ENCODE measurements at regions not wholly inside any gene's neighbourhood (a gene's known extent, or its start where the extent isn't known, plus 50 kb on each side); places are given as distances from the start of the nearest gene placed in this dataset.

DNA sequence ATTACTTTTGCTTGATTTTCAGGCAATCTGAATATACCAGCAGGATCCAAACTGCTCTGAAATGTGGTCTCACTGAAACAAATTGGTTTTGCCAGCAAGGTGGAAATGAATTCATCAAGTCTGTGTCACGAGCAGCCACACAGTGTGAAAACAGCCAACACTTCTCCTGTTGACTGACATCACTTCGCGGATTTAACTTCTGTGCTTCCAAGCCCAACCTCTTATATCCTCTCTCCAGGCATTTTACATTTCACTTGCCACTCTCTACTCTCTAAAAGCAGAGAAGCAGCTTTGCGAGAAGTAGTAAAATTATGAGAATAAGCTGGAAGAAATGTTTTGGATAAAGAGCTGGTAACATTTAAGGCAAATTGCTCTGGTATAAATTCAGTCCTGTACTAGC, 106.1 kb upstream of the FRG1 start:
- DNase-seq = peak in 1 of 5 donors; percentile 30
- Histone ChIP-seq H3K36me3 (ENCODE audit: control insufficient read depth in 2 of 3, insufficient read depth in 3 of 3, low read length in 3 of 3) (no peaks in the 10 kb centered on the region), H3K9me3 (ENCODE audit: control insufficient read depth in 2 of 3, insufficient read depth in 1 of 3, low read length in 3 of 3) (no peaks in the 10 kb centered on the region), H3K4me1 (ENCODE audit: control insufficient read depth in 2 of 3, insufficient read depth in 2 of 3, low read depth in 1 of 3, low read length in 3 of 3) (no peaks in the 10 kb centered on the region), H3K4me3 (ENCODE audit: low read length in 3 of 3) (no peak overlapping the region), H3K9ac (ENCODE audit: low read length in 3 of 3) (no peak overlapping the region), H3K27me3 (ENCODE audit: control insufficient read depth, insufficient read depth, low read length) (no peaks in the 10 kb centered on the region), H3K27ac (ENCODE audit: low read depth in 2 of 2, low read length in 2 of 2) (no peak overlapping the region)
- TF ChIP-seq, protein P1, sequence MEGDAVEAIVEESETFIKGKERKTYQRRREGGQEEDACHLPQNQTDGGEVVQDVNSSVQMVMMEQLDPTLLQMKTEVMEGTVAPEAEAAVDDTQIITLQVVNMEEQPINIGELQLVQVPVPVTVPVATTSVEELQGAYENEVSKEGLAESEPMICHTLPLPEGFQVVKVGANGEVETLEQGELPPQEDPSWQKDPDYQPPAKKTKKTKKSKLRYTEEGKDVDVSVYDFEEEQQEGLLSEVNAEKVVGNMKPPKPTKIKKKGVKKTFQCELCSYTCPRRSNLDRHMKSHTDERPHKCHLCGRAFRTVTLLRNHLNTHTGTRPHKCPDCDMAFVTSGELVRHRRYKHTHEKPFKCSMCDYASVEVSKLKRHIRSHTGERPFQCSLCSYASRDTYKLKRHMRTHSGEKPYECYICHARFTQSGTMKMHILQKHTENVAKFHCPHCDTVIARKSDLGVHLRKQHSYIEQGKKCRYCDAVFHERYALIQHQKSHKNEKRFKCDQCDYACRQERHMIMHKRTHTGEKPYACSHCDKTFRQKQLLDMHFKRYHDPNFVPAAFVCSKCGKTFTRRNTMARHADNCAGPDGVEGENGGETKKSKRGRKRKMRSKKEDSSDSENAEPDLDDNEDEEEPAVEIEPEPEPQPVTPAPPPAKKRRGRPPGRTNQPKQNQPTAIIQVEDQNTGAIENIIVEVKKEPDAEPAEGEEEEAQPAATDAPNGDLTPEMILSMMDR (IDR thresholded peaks at IDR 0.05; ENCODE audit: borderline replicate concordance, extremely low read depth, insufficient read depth) = no peak
- FAIRE-seq = no peak
- intact Hi-C loops (cut with DNase I) = no loop called here

DNA sequence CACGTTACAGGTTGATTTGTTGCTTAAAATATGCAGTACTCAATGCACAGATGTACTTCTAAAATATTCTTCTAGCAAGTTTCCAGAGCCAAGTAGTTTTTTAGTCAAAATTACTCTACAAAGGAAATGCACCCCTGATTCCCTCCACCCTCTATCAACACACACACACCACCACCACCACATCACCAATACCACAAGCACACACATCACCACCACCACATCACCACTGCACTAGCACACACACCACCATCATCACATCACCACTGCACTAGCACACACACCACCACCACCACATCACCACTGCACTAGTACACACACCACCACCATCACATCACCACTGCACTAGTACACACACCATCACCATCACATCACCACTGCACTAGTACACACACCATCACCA, 105.2 kb upstream of the FRG1 start:
- TF ChIP-seq, protein P1 (IDR thresholded peaks at IDR 0.05; ENCODE audit: borderline replicate concordance, extremely low read depth, insufficient read depth) = no peak
- no peak overlapping the region for H3K27ac ChIP-seq (ENCODE audit: low read depth in 2 of 2, low read length in 2 of 2)
- H3K36me3 ChIP-seq (ENCODE audit: control insufficient read depth in 2 of 3, insufficient read depth in 3 of 3, low read length in 3 of 3) = no peaks in the 10 kb centered on the region
- DNase-seq = no peak
- no peak for FAIRE-seq
- no peaks in the 10 kb centered on the region for H3K27me3 ChIP-seq (ENCODE audit: control insufficient read depth, insufficient read depth, low read length)
- no peak overlapping the region for H3K9ac ChIP-seq (ENCODE audit: low read length in 3 of 3)
- H3K9me3 ChIP-seq (ENCODE audit: control insufficient read depth in 2 of 3, insufficient read depth in 1 of 3, low read length in 3 of 3) = no peaks in the 10 kb centered on the region
- H3K4me3 ChIP-seq (ENCODE audit: low read length in 3 of 3) = peak overlapping the region in 1 of 3 donors; percentile 47
- no peaks in the 10 kb centered on the region for H3K4me1 ChIP-seq (ENCODE audit: control insufficient read depth in 2 of 3, insufficient read depth in 2 of 3, low read depth in 1 of 3, low read length in 3 of 3)
- intact Hi-C loops (cut with DNase I) = no loop called here

DNA sequence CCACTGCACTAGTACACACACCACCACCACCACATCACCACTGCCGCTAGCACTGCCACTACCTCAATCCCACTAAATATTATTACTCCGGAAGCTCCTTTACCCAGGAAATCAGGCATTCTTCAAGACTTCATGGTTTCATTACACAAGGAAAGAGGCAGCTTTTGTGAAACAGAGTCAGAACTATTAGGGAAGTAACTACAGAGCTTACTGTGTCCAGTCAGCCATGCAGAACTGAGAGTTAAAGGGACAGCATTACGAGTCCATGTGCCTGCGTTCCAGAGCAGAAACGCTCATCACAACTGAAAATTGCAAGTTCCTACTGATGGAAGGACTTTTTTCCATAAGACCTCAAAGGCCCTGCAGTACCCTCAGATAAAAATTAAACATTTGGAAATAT, 103.2 kb upstream of the FRG1 start:
- H3K27ac ChIP-seq (ENCODE audit: low read depth in 2 of 2, low read length in 2 of 2) = no peak overlapping the region
- TF ChIP-seq, protein P1 (IDR thresholded peaks at IDR 0.05; ENCODE audit: borderline replicate concordance, extremely low read depth, insufficient read depth) = no peak
- H3K4me1 ChIP-seq (ENCODE audit: control insufficient read depth in 2 of 3, insufficient read depth in 2 of 3, low read depth in 1 of 3, low read length in 3 of 3) = no peaks in the 10 kb centered on the region
- no peak overlapping the region for H3K9ac ChIP-seq (ENCODE audit: low read length in 3 of 3)
- H3K27me3 ChIP-seq (ENCODE audit: control insufficient read depth, insufficient read depth, low read length) = no peaks in the 10 kb centered on the region
- no peak overlapping the region for H3K4me3 ChIP-seq (ENCODE audit: low read length in 3 of 3)
- no peaks in the 10 kb centered on the region for H3K36me3 ChIP-seq (ENCODE audit: control insufficient read depth in 2 of 3, insufficient read depth in 3 of 3, low read length in 3 of 3)
- peak in 2 of 5 donors; percentile 58 to 61 for DNase-seq
- intact Hi-C loops (cut with DNase I) = no loop called here
- H3K9me3 ChIP-seq (ENCODE audit: control insufficient read depth in 2 of 3, insufficient read depth in 1 of 3, low read length in 3 of 3) = no peaks in the 10 kb centered on the region
- no peak for FAIRE-seq

DNA sequence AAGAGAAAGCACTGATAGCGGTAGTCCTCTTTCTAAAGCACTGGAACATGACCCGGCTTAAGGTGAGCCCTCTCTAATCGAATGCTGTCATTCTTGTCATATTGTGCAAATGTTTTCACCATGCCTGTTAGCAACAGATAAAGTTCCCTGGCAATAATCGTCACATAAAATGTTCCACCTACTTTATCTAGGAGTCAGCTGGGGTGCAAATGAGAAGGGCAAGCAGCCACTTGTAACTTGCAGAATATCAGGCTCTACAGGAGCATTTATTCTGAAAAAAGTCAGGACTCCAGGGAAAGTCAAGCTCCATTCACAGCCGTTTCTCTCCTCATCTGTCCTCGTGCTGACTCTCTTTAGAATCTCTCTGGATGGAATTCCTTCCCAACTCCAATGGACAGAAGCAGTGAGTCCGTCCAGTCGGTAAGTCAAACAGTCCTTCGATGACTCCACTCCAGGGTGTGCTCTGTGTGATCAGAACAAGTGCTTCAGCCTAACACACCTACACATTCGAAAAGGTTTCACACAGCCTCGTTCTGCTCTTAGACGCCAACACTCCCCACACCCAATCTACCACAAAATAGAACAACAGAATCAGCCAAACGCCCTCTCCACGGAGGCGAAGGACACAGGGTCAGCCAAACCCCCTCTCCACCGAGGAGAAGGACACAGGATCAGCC, 101.7 kb upstream of the FRG1 start:
- Histone ChIP-seq H3K9ac (ENCODE audit: low read length in 3 of 3) (no peak overlapping the region), H3K4me3 (ENCODE audit: low read length in 3 of 3) (no peak overlapping the region), H3K9me3 (ENCODE audit: control insufficient read depth in 2 of 3, insufficient read depth in 1 of 3, low read length in 3 of 3) (no peaks in the 10 kb centered on the region), H3K4me1 (ENCODE audit: control insufficient read depth in 2 of 3, insufficient read depth in 2 of 3, low read depth in 1 of 3, low read length in 3 of 3) (peaks cover 0 to under 1% (median 0%) of the 10 kb centered on the region in 3 donors), H3K36me3 (ENCODE audit: control insufficient read depth in 2 of 3, insufficient read depth in 3 of 3, low read length in 3 of 3) (no peaks in the 10 kb centered on the region), H3K27me3 (ENCODE audit: control insufficient read depth, insufficient read depth, low read length) (no peaks in the 10 kb centered on the region), H3K27ac (ENCODE audit: low read depth in 2 of 2, low read length in 2 of 2) (no peak overlapping the region)
- TF ChIP-seq, protein P1 (IDR thresholded peaks at IDR 0.05; ENCODE audit: borderline replicate concordance, extremely low read depth, insufficient read depth) = no peak
- intact Hi-C loops (cut with DNase I) = no loop called here
- FAIRE-seq (no peak), DNase-seq (no peak)
